H1 (cell line): ENCODE measurements at regions not wholly inside any gene's neighbourhood (a gene's known extent, or its start where the extent isn't known, plus 50 kb on each side); places are given as distances from the start of the nearest gene placed in this dataset.

ENCODE experiments used
- ASH2L ChIP-seq: fragments of 200-600, 300-600 bp; sonication (generic); IDR thresholded peaks from one replicate; pipeline ENCODE4 v1.7.1; 2017; ENCODE audit warnings: low read length
- EGR1 ChIP-seq: IDR thresholded peaks from 2 replicates; pipeline ENCODE4 v1.6.1; 2011; ENCODE audit warnings: low read depth, low read length, borderline replicate concordance
- GABPA ChIP-seq: IDR thresholded peaks from 2 replicates; pipeline ENCODE4 v1.6.1; 2011; ENCODE audit warnings: mild to moderate bottlenecking, low read length, moderate library complexity, borderline replicate concordance; ENCODE audit not compliant: insufficient read depth
- PHF8 ChIP-seq: fragments of 200-600 bp; sonication (generic); conservative IDR thresholded peaks from 2 replicates; pipeline ENCODE4 v1.7.1; 2012; ENCODE audit warnings: low read depth, mild to moderate bottlenecking, inconsistent platforms, low read length, moderate library complexity
- POLR2A ChIP-seq, 2 experiments: IDR thresholded peaks; 1 replicate in 1 of 2; 2 replicates in 1 of 2; pipeline ENCODE4 v1.6.1; 2011; ENCODE audit warnings: low read depth in 2 of 2, low read length in 2 of 2, mild to moderate bottlenecking in 2 of 2; ENCODE audit errors: control extremely low read depth in 1 of 2
- POLR2AphosphoS5 ChIP-seq: IDR thresholded peaks from 2 replicates; pipeline ENCODE4 v1.6.1; 2011; ENCODE audit warnings: low read depth, low read length
- RFX5 ChIP-seq: IDR thresholded peaks from 2 replicates; pipeline ENCODE4 v1.6.1; 2011; ENCODE audit warnings: low read depth, low read length, improper control_type of control experiment, borderline replicate concordance
- RNF2 ChIP-seq: fragments of 200-900, 300-1000 bp; sonication (generic); IDR thresholded peaks from 2 replicates; pipeline ENCODE4 v1.7.1; 2016; ENCODE audit warnings: borderline replicate concordance, low read depth, mild to moderate bottlenecking, antibody characterized with exemption, low read length; ENCODE audit not compliant: poor library complexity, severe bottlenecking; ENCODE audit errors: missing control alignments
- SIRT6 ChIP-seq: IDR thresholded peaks from one replicate; pipeline ENCODE4 v1.7.1; 2012; ENCODE audit warnings: low read length, inconsistent platforms
- SP1 ChIP-seq: IDR thresholded peaks from 2 replicates; pipeline ENCODE4 v1.6.1; 2011; ENCODE audit warnings: low read depth, low read length
- SP4 ChIP-seq: IDR thresholded peaks from 2 replicates; pipeline ENCODE4 v1.6.1; 2012; ENCODE audit warnings: low read length, inconsistent platforms
- TBP ChIP-seq: IDR thresholded peaks from 2 replicates; pipeline ENCODE4 v1.6.1; 2011; ENCODE audit warnings: low read depth, low read length, improper control_type of control experiment
- ZNF274 ChIP-seq: IDR thresholded peaks from 2 replicates; pipeline ENCODE4 v1.7.0; 2012; ENCODE audit warnings: low read length, borderline replicate concordance; ENCODE audit errors: extremely low read depth
- TF ChIP-seq, protein P1 (sequence below), 3 experiments: IDR thresholded peaks; 1 replicate in 2 of 3; 2 replicates in 1 of 3; pipeline versions ENCODE4 v1.5.1 to v1.6.1; 2011; ENCODE audit warnings: low read length in 3 of 3, mild to moderate bottlenecking in 3 of 3, inconsistent platforms in 2 of 3, low read depth in 1 of 3, moderate library complexity in 1 of 3; ENCODE audit not compliant: insufficient read depth in 1 of 3; ENCODE audit errors: control extremely low read depth in 1 of 3
- TF ChIP-seq, protein P2 (sequence below): IDR thresholded peaks from 2 replicates; pipeline ENCODE4 v1.6.1; 2011; ENCODE audit warnings: low read length, improper control_type of control experiment

GRCh38 chr2:217713395-217714286 lies 289.2 kb downstream of the TNS1 start (continued):
- TF ChIP-seq, protein P1, sequence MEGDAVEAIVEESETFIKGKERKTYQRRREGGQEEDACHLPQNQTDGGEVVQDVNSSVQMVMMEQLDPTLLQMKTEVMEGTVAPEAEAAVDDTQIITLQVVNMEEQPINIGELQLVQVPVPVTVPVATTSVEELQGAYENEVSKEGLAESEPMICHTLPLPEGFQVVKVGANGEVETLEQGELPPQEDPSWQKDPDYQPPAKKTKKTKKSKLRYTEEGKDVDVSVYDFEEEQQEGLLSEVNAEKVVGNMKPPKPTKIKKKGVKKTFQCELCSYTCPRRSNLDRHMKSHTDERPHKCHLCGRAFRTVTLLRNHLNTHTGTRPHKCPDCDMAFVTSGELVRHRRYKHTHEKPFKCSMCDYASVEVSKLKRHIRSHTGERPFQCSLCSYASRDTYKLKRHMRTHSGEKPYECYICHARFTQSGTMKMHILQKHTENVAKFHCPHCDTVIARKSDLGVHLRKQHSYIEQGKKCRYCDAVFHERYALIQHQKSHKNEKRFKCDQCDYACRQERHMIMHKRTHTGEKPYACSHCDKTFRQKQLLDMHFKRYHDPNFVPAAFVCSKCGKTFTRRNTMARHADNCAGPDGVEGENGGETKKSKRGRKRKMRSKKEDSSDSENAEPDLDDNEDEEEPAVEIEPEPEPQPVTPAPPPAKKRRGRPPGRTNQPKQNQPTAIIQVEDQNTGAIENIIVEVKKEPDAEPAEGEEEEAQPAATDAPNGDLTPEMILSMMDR (IDR thresholded peaks at IDR 0.05; ENCODE audit: control extremely low read depth in 1 of 3, insufficient read depth in 1 of 3, low read depth in 1 of 3, low read length in 3 of 3): peak; percentile 93 to 97 (median 96)
- TF ChIP-seq PHF8: no peak
- no peak for TF ChIP-seq ASH2L
- TF ChIP-seq TBP: no peak
- TF ChIP-seq POLR2A (IDR thresholded peaks at IDR 0.05; ENCODE audit: control extremely low read depth in 1 of 2, low read depth in 2 of 2, low read length in 2 of 2): no peak
- no peak for TF ChIP-seq RFX5
- TF ChIP-seq SIRT6: no peak
- TF ChIP-seq, protein P2, sequence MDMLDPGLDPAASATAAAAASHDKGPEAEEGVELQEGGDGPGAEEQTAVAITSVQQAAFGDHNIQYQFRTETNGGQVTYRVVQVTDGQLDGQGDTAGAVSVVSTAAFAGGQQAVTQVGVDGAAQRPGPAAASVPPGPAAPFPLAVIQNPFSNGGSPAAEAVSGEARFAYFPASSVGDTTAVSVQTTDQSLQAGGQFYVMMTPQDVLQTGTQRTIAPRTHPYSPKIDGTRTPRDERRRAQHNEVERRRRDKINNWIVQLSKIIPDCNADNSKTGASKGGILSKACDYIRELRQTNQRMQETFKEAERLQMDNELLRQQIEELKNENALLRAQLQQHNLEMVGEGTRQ: no peak
- TF ChIP-seq POLR2AphosphoS5: no peak
- no peak for TF ChIP-seq SP4
- TF ChIP-seq EGR1: no peak
- no peak for TF ChIP-seq ZNF274
- no peak for TF ChIP-seq RNF2
- no peak for TF ChIP-seq GABPA
- no peak for TF ChIP-seq SP1
